Adrenal gland (tissue), 9 donors: ENCODE measurements at regions not wholly inside any gene's neighbourhood (a gene's known extent, or its start where the extent isn't known, plus 50 kb on each side); places are given as distances from the start of the nearest gene placed in this dataset.

Experiments used
- DNase-seq, 7 donors: peaks; one replicate each; pipeline ENCODE4 v3.0.0-alpha.2; 2019 to 2020
- H3K27ac ChIP-seq, 5 donors: fragments of 200-600 bp; sonication (generic) in 4 of 5; 1 replicate in 3 of 5; 2 replicates in 2 of 5; pipeline versions ENCODE4 v1.5.1 to v1.8.0; 2016 to 2020; ENCODE audit warnings: mild to moderate bottlenecking in 1 of 5
- H3K27me3 ChIP-seq: fragments of 200-600 bp; 2 replicates; pipeline ENCODE4 v1.8.0; 2021
- H3K36me3 ChIP-seq, 2 donors: fragments of 200-600 bp; replicated peaks in 1 of 2; 1 replicate in 1 of 2; 2 replicates in 1 of 2; pipeline versions ENCODE4 v1.5.1 to v1.8.0; 2018 to 2022
- H3K4me1 ChIP-seq, 2 donors: fragments of 200-600 bp; replicated peaks in 1 of 2; 1 replicate in 1 of 2; 2 replicates in 1 of 2; pipeline versions ENCODE4 v1.5.1 to v1.8.0; 2018 to 2021
- H3K4me3 ChIP-seq, 4 donors: fragments of 200-600 bp; sonication (generic) in 3 of 4; one replicate each; pipeline ENCODE4 v1.5.1; 2016 to 2018
- H3K9me3 ChIP-seq, 3 donors: fragments of 200-600 bp; sonication (generic) in 1 of 3; replicated peaks in 1 of 3; 1 replicate in 2 of 3; 2 replicates in 1 of 3; pipeline versions ENCODE4 v1.5.1 to v1.8.0; 2016 to 2021
- POLR2A ChIP-seq, 2 donors: fragments of 450-650 bp; IDR thresholded peaks; one replicate each; pipeline ENCODE4 v1.6.1; 2017; ENCODE audit warnings: antibody characterized with exemption in 2 of 2, mild to moderate bottlenecking in 2 of 2, moderate library complexity in 1 of 2
- WGBS, 4 donors: extraction: QIAGEN DNeasy Blood & Tissue Kit in 2 of 4; methylation state at CpG; one replicate each; pipeline versions ENCODE4 v1.1.5 to v1.1.7; 2013 to 2017; 5-methylcytosine and 5-hydroxymethylcytosine counted together
- intact Hi-C, 2 donors: fragments of 100-400 bp; cut with DNase I; formaldehyde crosslinking; loops; one replicate each; pipeline versions ENCODE4 v1.14.1 to v1.15.0; 2022 to 2023
- TF ChIP-seq, protein P1 (sequence below), 6 experiments: fragments of 450-650 bp in 4 of 6; fragments of 200-600 bp in 2 of 6; sonication (generic) in 1 of 6; IDR thresholded peaks; 1 replicate in 5 of 6; 2 replicates in 1 of 6; pipeline versions ENCODE4 v1.5.1 to v1.8.0; 2016 to 2021; ENCODE audit warnings: antibody characterized with exemption in 6 of 6, mild to moderate bottlenecking in 2 of 6, moderate library complexity in 1 of 6
- donor health status: healthy with polysubstance abuse.
- donor health status: Bipolar disorder and iron deficiency.
- donor health status: DM: yes; HTN: yes; CAD: no.
- donor health status: DM: no; HTN: no; CAD: no.
- donor health status: DM: no; HTN: no; CAD: no.

DNA sequence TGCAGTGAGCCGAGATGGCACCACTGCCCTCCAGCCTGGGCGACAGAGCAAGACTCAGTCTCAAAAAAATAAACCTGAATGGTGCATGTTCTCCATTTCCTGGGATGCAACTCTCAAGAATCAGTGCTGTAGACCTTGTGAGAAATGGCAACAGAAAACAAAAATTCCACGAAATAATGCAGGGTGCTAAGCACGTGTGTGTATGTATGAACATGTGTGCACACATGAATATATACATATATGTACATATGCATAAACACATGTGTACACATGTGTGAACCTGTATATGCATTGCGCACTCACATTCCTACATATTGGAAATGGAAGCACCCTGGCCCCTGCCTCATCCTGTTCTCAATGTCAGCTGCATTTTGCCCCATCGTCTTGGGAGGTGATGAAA lies 548.5 kb downstream of the TCERG1L start:
- intact Hi-C loops = no loop called here
- TF ChIP-seq POLR2A (IDR thresholded peaks at IDR 0.05) = no peak
- TF ChIP-seq, protein P1, sequence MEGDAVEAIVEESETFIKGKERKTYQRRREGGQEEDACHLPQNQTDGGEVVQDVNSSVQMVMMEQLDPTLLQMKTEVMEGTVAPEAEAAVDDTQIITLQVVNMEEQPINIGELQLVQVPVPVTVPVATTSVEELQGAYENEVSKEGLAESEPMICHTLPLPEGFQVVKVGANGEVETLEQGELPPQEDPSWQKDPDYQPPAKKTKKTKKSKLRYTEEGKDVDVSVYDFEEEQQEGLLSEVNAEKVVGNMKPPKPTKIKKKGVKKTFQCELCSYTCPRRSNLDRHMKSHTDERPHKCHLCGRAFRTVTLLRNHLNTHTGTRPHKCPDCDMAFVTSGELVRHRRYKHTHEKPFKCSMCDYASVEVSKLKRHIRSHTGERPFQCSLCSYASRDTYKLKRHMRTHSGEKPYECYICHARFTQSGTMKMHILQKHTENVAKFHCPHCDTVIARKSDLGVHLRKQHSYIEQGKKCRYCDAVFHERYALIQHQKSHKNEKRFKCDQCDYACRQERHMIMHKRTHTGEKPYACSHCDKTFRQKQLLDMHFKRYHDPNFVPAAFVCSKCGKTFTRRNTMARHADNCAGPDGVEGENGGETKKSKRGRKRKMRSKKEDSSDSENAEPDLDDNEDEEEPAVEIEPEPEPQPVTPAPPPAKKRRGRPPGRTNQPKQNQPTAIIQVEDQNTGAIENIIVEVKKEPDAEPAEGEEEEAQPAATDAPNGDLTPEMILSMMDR (IDR thresholded peaks at IDR 0.05) = no peak

DNA sequence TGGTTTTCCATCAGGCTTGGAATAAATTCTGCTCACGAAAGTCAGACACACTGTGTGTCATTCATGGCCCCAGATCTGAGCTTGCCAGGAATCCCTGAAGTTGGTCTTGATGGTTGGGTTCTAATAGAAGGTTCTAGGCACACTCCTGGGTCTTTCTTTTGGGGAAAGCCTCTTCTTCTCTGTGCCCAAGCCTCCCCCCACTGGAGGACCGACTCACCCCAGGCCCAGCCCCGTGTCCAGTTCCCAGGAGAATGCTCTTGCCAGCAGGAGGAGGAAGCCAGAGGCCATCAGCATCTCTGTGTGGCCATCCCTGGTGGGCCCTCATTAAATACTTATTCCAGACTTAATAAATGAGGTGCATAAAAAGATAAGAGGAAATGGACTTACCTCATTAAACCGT lies 548.0 kb downstream of the TCERG1L start:
- 59 to 72% (median 69%) methylated on average over 4 of the region's 4 CpGs for WGBS, 4 donors
- no peak for DNase-seq

More for the DNA sequence above, 548.5 kb downstream of the TCERG1L start:
- H3K27ac ChIP-seq = no peak overlapping the region
- H3K9me3 ChIP-seq = no peaks in the 10 kb centered on the region
- H3K4me1 ChIP-seq = no peaks in the 10 kb centered on the region
- no peak for DNase-seq
- H3K27me3 ChIP-seq = no peaks in the 10 kb centered on the region
- H3K4me3 ChIP-seq = no peak overlapping the region
- H3K36me3 ChIP-seq = no peaks in the 10 kb centered on the region
- 75 to 88% (median 83%) methylated on average over 6 of the region's 6 CpGs for WGBS, 4 donors

DNA sequence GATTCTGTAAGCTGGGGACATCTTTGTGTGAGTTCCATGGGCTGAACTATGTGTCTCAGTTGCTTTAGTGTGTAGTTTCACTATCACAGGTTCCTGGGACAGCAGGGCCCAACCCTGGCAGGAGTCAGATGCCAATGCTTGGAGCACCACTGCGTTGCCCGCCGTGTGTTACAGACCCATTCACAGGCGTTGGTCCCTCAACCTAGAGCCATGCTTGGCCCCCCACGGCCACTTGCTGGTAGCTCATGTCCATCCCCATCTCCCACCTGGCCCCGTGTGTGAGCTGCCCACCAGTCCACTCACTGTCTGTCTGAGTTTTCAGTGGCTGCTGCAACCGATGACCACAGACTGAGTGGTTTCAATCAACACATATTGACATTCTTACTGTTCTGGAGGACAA lies 546.9 kb downstream of the TCERG1L start:
- WGBS, 4 donors = 69 to 86% (median 83%) methylated on average over 3 to 7 of the region's 7 CpGs

More for the DNA sequence above, 548.0 kb downstream of the TCERG1L start:
- no peaks in the 10 kb centered on the region for H3K36me3 ChIP-seq
- no peak overlapping the region for H3K4me3 ChIP-seq
- no peaks in the 10 kb centered on the region for H3K4me1 ChIP-seq
- no peak overlapping the region for H3K27ac ChIP-seq
- H3K27me3 ChIP-seq = no peaks in the 10 kb centered on the region
- no peak for TF ChIP-seq POLR2A (IDR thresholded peaks at IDR 0.05)
- TF ChIP-seq, protein P1 (IDR thresholded peaks at IDR 0.05) = no peak
- intact Hi-C loops = no loop called here
- no peaks in the 10 kb centered on the region for H3K9me3 ChIP-seq

DNA sequence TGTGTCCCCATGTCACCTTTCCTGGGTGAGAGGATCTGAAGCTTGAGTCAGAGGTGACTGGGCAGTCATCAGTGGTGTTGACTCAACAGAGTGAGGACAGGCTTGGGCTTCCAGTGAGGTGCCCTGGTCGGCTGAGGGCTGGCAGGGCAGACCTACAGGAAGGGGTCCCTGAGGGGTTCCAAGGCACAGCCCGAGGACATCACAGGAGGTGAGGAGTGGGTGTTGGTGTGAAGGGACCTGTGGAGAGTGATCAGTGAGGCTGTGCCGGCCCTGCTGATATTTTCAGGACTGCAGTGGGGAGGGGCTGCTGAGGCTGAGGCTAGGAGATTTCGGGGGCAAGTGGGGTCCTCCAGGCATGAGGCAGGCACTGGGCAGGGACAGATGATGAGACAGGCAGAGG lies 545.5 kb downstream of the TCERG1L start:
- TF ChIP-seq, protein P1 (IDR thresholded peaks at IDR 0.05) = no peak
- no peak for TF ChIP-seq POLR2A (IDR thresholded peaks at IDR 0.05)
- WGBS, 4 donors = 55 to 70% (median 60%) methylated on average over 4 of the region's 4 CpGs
- H3K27me3 ChIP-seq = no peaks in the 10 kb centered on the region
- no peaks in the 10 kb centered on the region for H3K36me3 ChIP-seq
- H3K4me1 ChIP-seq = no peaks in the 10 kb centered on the region
- DNase-seq = no peak
- no peaks in the 10 kb centered on the region for H3K9me3 ChIP-seq
- H3K4me3 ChIP-seq = no peak overlapping the region
- no peak overlapping the region for H3K27ac ChIP-seq
- intact Hi-C loops = no loop called here

More for the DNA sequence above, 546.9 kb downstream of the TCERG1L start:
- DNase-seq = no peak
- TF ChIP-seq, protein P1 (IDR thresholded peaks at IDR 0.05) = no peak
- no peak for TF ChIP-seq POLR2A (IDR thresholded peaks at IDR 0.05)
- H3K27ac ChIP-seq = no peak overlapping the region
- intact Hi-C loops = no loop called here
- no peaks in the 10 kb centered on the region for H3K4me1 ChIP-seq
- no peaks in the 10 kb centered on the region for H3K9me3 ChIP-seq
- no peaks in the 10 kb centered on the region for H3K27me3 ChIP-seq
- H3K36me3 ChIP-seq = no peaks in the 10 kb centered on the region
- H3K4me3 ChIP-seq = no peak overlapping the region
